Cardiac muscle cell (in vitro differentiated cells and primary cell): ENCODE measurements at regions not wholly inside any gene's neighbourhood (a gene's known extent, or its start where the extent isn't known, plus 50 kb on each side); places are given as distances from the start of the nearest gene placed in this dataset.
A peak's percentile ranks its signal among the peaks of the same experiment; 100 is the strongest.

ENCODE experiments used
- DNase-seq, 2 donors: peaks; one replicate each; pipeline versions ENCODE4 v3.0.0 to v3.0.0-alpha.2; 2010 to 2017; ENCODE audit warnings: low read depth in 1 of 2, low spot score in 1 of 2
- H3K27ac ChIP-seq: fragments of 200-600 bp; sonication (generic); 2 replicates; pipeline ENCODE4 v1.5.1; 2016
- H3K27me3 ChIP-seq: fragments of 200-600 bp; sonication (generic); 2 replicates; pipeline ENCODE4 v1.6.0; 2016; ENCODE audit warnings: control low read depth
- H3K36me3 ChIP-seq: fragments of 200-600 bp; sonication (generic); 2 replicates; pipeline ENCODE4 v1.5.1; 2016; ENCODE audit warnings: control low read depth
- H3K4me1 ChIP-seq: fragments of 200-600 bp; sonication (generic); 2 replicates; pipeline ENCODE4 v1.8.1; 2017; ENCODE audit warnings: low read depth, mild to moderate bottlenecking, mixed run types
- H3K4me3 ChIP-seq: fragments of 200-600 bp; sonication (generic); 2 replicates; pipeline ENCODE4 v1.5.1; 2016; ENCODE audit warnings: mild to moderate bottlenecking
- H3K9me3 ChIP-seq: fragments of 200-600 bp; sonication (generic); 2 replicates; pipeline ENCODE4 v1.5.1; 2017; ENCODE audit warnings: low read depth, mild to moderate bottlenecking, control low read depth
- TF ChIP-seq, protein P1 (sequence below): IDR thresholded peaks from 2 replicates; pipeline ENCODE4 v1.5.1; 2012; ENCODE audit warnings: low read depth, mild to moderate bottlenecking, low read length

DNA sequence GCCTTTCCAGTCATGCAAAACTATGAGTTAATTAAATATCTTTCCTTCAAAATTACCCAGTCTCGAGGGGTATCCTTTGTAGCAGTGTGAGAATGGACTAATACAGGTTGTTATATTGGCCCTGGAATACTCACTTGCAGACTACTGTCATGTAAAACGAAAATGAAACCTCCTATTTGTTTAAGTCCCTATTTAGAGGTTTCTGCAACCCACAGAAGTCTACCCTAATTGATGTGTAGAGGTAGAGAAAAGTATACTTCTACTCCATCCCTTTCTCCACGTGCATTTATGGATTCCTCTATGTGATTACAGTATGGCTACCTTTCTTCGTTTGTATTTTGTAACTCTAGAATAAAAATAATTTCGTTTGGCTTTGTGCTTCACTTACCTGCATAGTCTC lies 371.1 kb downstream of the FSCB start:
- TF ChIP-seq, protein P1, sequence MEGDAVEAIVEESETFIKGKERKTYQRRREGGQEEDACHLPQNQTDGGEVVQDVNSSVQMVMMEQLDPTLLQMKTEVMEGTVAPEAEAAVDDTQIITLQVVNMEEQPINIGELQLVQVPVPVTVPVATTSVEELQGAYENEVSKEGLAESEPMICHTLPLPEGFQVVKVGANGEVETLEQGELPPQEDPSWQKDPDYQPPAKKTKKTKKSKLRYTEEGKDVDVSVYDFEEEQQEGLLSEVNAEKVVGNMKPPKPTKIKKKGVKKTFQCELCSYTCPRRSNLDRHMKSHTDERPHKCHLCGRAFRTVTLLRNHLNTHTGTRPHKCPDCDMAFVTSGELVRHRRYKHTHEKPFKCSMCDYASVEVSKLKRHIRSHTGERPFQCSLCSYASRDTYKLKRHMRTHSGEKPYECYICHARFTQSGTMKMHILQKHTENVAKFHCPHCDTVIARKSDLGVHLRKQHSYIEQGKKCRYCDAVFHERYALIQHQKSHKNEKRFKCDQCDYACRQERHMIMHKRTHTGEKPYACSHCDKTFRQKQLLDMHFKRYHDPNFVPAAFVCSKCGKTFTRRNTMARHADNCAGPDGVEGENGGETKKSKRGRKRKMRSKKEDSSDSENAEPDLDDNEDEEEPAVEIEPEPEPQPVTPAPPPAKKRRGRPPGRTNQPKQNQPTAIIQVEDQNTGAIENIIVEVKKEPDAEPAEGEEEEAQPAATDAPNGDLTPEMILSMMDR: no peak
- Histone ChIP-seq H3K4me1 (no peaks in the 10 kb centered on the region), H3K27ac (no peak overlapping the region), H3K27me3 (no peaks in the 10 kb centered on the region), H3K4me3 (no peak overlapping the region), H3K36me3 (no peaks in the 10 kb centered on the region), H3K9me3 (no peaks in the 10 kb centered on the region)
- DNase-seq: no peak

DNA sequence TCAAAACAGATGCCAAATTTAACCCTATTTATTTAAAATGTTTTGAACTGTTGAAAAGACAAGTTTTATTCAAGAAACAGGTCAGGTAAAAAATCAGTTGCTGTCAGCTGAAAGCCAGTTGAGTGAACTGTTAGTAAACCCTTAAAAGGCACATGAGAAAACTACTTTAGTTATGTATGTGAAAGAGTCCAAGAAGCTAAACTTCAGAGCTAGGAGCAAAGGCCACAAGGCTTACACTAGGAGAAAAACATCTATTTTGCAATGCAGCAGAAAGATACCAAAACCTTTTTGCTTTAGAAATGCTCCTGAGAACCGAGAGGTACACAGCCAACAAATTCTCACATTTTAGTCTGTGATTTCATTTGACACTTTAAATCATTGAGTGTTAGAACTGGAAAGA lies 375.2 kb downstream of the FSCB start:
- no peak overlapping the region for H3K4me3 ChIP-seq
- no peak for DNase-seq
- H3K27me3 ChIP-seq: no peaks in the 10 kb centered on the region
- no peak overlapping the region for H3K27ac ChIP-seq
- H3K36me3 ChIP-seq: no peaks in the 10 kb centered on the region
- no peaks in the 10 kb centered on the region for H3K4me1 ChIP-seq
- TF ChIP-seq, protein P1: no peak
- H3K9me3 ChIP-seq: no peaks in the 10 kb centered on the region

DNA sequence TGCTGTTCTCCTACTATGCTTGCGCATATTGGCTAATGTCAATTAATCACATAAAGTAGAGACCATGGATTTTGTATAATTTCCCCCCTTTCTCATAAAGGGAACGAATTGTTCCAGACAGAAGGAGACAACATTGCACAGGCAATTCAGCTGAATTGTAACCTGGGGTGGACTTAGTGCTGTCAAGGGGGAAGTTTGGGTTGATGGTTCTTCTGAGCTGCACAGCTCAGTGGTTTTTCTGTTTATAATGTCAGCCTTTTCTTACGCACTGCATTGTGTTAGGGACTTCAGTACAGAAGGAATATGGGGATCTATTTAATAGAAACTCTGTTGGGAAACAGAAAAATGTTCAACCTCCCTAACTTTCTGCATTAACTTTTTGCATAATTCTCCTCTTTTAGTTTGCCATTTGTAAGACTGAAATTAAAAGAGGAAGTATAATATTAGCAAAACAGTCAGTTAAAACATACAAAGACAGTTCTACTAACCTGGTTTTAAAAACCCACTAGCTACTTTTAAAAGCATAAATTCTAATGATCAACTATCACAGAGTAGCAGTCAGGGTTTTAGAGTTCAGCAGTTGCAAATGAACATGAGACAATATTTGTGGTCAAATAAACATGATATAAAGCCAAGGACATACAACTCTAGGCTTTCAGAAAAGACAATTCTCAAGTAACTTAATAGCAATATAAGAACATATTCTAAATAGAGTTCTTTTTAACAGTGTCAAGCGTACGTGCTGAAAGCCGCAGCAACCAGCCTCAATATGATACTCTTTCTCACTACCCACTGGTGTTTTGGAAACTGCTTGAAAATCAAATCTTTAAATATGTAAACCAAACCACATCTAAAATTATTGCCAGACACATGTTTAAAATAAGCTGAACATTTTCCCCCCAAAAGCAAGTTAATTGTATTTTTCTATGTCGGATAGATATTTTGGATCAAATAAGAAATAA lies 393.0 kb downstream of the FSCB start:
- H3K36me3 ChIP-seq: no peaks in the 10 kb centered on the region
- no peak overlapping the region for H3K4me3 ChIP-seq
- H3K9me3 ChIP-seq: no peaks in the 10 kb centered on the region
- no peak for DNase-seq
- TF ChIP-seq, protein P1: no peak
- no peaks in the 10 kb centered on the region for H3K27me3 ChIP-seq
- no peak overlapping the region for H3K27ac ChIP-seq
- no peaks in the 10 kb centered on the region for H3K4me1 ChIP-seq

DNA sequence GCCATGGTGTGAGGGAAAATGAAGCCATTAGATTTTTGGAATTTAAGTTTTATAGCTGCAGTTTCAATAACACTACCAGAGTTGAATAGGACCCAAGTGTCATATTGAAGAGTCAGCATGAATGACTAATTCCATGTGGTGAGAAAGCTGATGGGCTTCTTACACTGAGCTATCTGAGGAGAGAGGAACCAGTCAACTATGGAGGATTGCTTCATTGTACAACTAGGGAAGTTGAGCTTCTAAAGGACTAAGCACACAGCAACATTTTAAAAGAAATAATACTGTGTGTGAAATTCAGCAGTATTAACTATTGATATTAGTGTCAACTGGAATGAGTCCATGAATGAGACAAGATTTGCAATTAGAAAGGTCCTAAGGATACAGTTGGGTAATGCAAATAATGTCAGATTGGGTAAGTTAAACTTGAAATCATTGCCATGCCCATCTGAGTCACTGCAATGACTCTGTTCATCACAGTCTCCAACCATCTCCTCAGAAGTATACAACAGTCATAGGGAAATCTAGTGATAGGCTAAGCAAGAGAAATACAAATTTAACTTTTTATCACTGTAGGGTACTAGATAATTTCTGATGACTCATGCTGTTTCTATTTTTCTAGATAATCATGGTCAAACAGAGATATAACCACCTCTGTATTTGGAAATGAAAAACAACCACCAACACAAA lies 394.2 kb downstream of the FSCB start:
- Histone ChIP-seq H3K27ac (no peak overlapping the region), H3K4me1 (no peaks in the 10 kb centered on the region), H3K27me3 (no peaks in the 10 kb centered on the region), H3K36me3 (no peaks in the 10 kb centered on the region), H3K4me3 (no peak overlapping the region), H3K9me3 (no peaks in the 10 kb centered on the region)
- TF ChIP-seq, protein P1: no peak
- DNase-seq: peak in 1 of 2 donors; percentile 55

DNA sequence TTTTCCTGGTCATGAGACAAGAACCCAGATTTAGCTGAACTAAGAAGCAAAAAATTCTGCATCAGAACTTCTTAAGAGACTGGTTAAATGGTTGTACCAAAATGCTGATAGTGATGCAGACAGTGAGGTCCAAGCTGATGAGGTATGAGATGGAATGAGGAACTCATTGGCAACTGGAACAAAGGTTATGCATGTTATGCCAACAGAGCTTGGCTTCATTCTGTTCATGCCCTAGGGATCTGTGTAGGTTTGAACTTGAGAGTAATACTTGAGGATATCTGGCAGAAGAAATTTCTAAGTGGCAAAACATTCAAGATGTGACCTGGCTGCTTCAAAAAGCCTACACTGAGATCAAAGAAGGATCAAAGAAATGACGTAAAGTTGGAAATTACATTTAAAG lies 398.0 kb downstream of the FSCB start:
- no peaks in the 10 kb centered on the region for H3K9me3 ChIP-seq
- H3K27me3 ChIP-seq: no peaks in the 10 kb centered on the region
- no peaks in the 10 kb centered on the region for H3K36me3 ChIP-seq
- TF ChIP-seq, protein P1: no peak
- H3K4me3 ChIP-seq: no peak overlapping the region
- no peak overlapping the region for H3K27ac ChIP-seq
- DNase-seq: peak in 1 of 2 donors; percentile 17
- H3K4me1 ChIP-seq: no peaks in the 10 kb centered on the region
